IPS-20b (cell line): ENCODE measurements at regions not wholly inside any gene's neighbourhood (a gene's known extent, or its start where the extent isn't known, plus 50 kb on each side); places are given as distances from the start of the nearest gene placed in this dataset.

Experiments used
- H3K27ac ChIP-seq: one replicate; pipeline ENCODE4 v1.5.1; 2013; ENCODE audit warnings: low read length
- H3K27me3 ChIP-seq: 2 replicates; pipeline ENCODE4 v1.6.1; 2013; ENCODE audit warnings: mild to moderate bottlenecking, low read length, inconsistent platforms; ENCODE audit not compliant: insufficient read depth
- H3K36me3 ChIP-seq: 2 replicates; pipeline ENCODE4 v1.6.1; 2013; ENCODE audit warnings: low read depth, mild to moderate bottlenecking, inconsistent platforms, low read length, moderate library complexity; ENCODE audit not compliant: insufficient read depth
- H3K4me1 ChIP-seq: 2 replicates; pipeline ENCODE4 v1.6.1; 2013; ENCODE audit warnings: mild to moderate bottlenecking, control low read depth, inconsistent platforms, low read length, moderate library complexity; ENCODE audit not compliant: insufficient read depth
- H3K4me3 ChIP-seq: 2 replicates; pipeline ENCODE4 v1.5.1; 2013; ENCODE audit warnings: mild to moderate bottlenecking, low read length, inconsistent platforms
- H3K9ac ChIP-seq: 2 replicates; pipeline ENCODE4 v1.6.1; 2013; ENCODE audit warnings: low read depth, mild to moderate bottlenecking, inconsistent platforms, low read length, moderate library complexity
- H3K9me3 ChIP-seq: 2 replicates; pipeline ENCODE4 v1.6.1; 2013; ENCODE audit warnings: mild to moderate bottlenecking, low read depth, low read length, inconsistent platforms; ENCODE audit not compliant: insufficient read depth

GRCh38 chr16:54431997-54432896 lies 145.7 kb upstream of the IRX3 start:
- Histone ChIP-seq H3K27ac (no peak overlapping the region), H3K4me3 (no peak overlapping the region), H3K4me1 (peaks cover 6% of the 10 kb centered on the region; the same call in 1 of the 2 replicates)

GRCh38 chr16:54431041-54431996 lies 144.7 kb upstream of the IRX3 start:
- Histone ChIP-seq H3K9me3 (peaks cover 7% of the 10 kb centered on the region), H3K27me3 (peaks cover 58% of the 10 kb centered on the region), H3K9ac (no peak overlapping the region), H3K27ac (no peak overlapping the region), H3K36me3 (no peaks in the 10 kb centered on the region), H3K4me1 (peaks cover 6% of the 10 kb centered on the region; the same call in 1 of the 2 replicates), H3K4me3 (no peak overlapping the region)

More at GRCh38 chr16:54431997-54432896, 145.7 kb upstream of the IRX3 start:
- no peak overlapping the region for H3K9ac ChIP-seq
- H3K9me3 ChIP-seq, result peaks cover 7% of the 10 kb centered on the region
- H3K36me3 ChIP-seq, result no peaks in the 10 kb centered on the region
- H3K27me3 ChIP-seq, result peaks cover 54% of the 10 kb centered on the region

- H3K4me1 ChIP-seq, result peaks cover 6% of the 10 kb centered on the region; the same call in 1 of the 2 replicates
- no peaks in the 10 kb centered on the region for H3K36me3 ChIP-seq
- peaks cover 7% of the 10 kb centered on the region for H3K9me3 ChIP-seq
- H3K27me3 ChIP-seq, result peaks cover 65% of the 10 kb centered on the region
- H3K9ac ChIP-seq, result no peak overlapping the region
- no peak overlapping the region for H3K4me3 ChIP-seq
- no peak overlapping the region for H3K27ac ChIP-seq
Observed at GRCh38 chr16:54430491-54431030, 144.0 kb upstream of the IRX3 start.

- Histone ChIP-seq H3K9ac (no peak overlapping the region), H3K9me3 (peaks cover 7% of the 10 kb centered on the region), H3K36me3 (no peaks in the 10 kb centered on the region), H3K4me1 (peaks cover 6% of the 10 kb centered on the region; the same call in 1 of the 2 replicates), H3K4me3 (no peak overlapping the region), H3K27me3 (peaks cover 73% of the 10 kb centered on the region), H3K27ac (no peak overlapping the region)
Observed at GRCh38 chr16:54429029-54429428, 142.4 kb upstream of the IRX3 start.

GRCh38 chr16:54426553-54426849 lies 139.9 kb upstream of the IRX3 start:
- H3K9me3 ChIP-seq, result peaks cover 7% of the 10 kb centered on the region
- H3K27me3 ChIP-seq, result peaks cover 62% of the 10 kb centered on the region
- no peak overlapping the region for H3K9ac ChIP-seq
- H3K27ac ChIP-seq, result no peak overlapping the region
- no peak overlapping the region for H3K4me3 ChIP-seq
- H3K4me1 ChIP-seq, result peaks cover 6% of the 10 kb centered on the region; the same call in 1 of the 2 replicates
- H3K36me3 ChIP-seq, result no peaks in the 10 kb centered on the region

GRCh38 chr16:54425681-54426552 lies 139.3 kb upstream of the IRX3 start:
- Histone ChIP-seq H3K9me3 (peaks cover 7% of the 10 kb centered on the region), H3K4me1 (peaks cover 3% of the 10 kb centered on the region; the same call in 1 of the 2 replicates), H3K4me3 (no peak overlapping the region), H3K36me3 (no peaks in the 10 kb centered on the region), H3K27me3 (peaks cover 56% of the 10 kb centered on the region), H3K27ac (no peak overlapping the region), H3K9ac (no peak overlapping the region)

- H3K36me3 ChIP-seq, result no peaks in the 10 kb centered on the region
- H3K4me3 ChIP-seq, result no peak overlapping the region
- no peak overlapping the region for H3K9ac ChIP-seq
- H3K27me3 ChIP-seq, result peaks cover 47% of the 10 kb centered on the region
- no peak overlapping the region for H3K27ac ChIP-seq
- H3K4me1 ChIP-seq, result no peaks in the 10 kb centered on the region; the same call in 1 of the 2 replicates
- peaks cover 7% of the 10 kb centered on the region for H3K9me3 ChIP-seq
Observed at GRCh38 chr16:54425068-54425467, 138.5 kb upstream of the IRX3 start.

GRCh38 chr16:54424043-54424451 lies 137.5 kb upstream of the IRX3 start:
- Histone ChIP-seq H3K4me1 (no peaks in the 10 kb centered on the region), H3K9ac (no peak overlapping the region), H3K9me3 (no peaks in the 10 kb centered on the region), H3K27me3 (peaks cover 37% of the 10 kb centered on the region), H3K4me3 (no peak overlapping the region), H3K27ac (no peak overlapping the region), H3K36me3 (no peaks in the 10 kb centered on the region)

GRCh38 chr16:54422569-54422978 lies 136.0 kb upstream of the IRX3 start:
- no peaks in the 10 kb centered on the region for H3K36me3 ChIP-seq
- H3K9ac ChIP-seq, result no peak overlapping the region
- H3K9me3 ChIP-seq, result no peaks in the 10 kb centered on the region
- no peaks in the 10 kb centered on the region for H3K4me1 ChIP-seq
- H3K27ac ChIP-seq, result no peak overlapping the region
- H3K4me3 ChIP-seq, result no peak overlapping the region
- peaks cover 22% of the 10 kb centered on the region for H3K27me3 ChIP-seq

- H3K4me3 ChIP-seq, result no peak overlapping the region
- no peak overlapping the region for H3K9ac ChIP-seq
- no peaks in the 10 kb centered on the region for H3K36me3 ChIP-seq
- no peaks in the 10 kb centered on the region for H3K4me1 ChIP-seq
- H3K27me3 ChIP-seq, result peaks cover 19% of the 10 kb centered on the region
- no peak overlapping the region for H3K27ac ChIP-seq
- H3K9me3 ChIP-seq, result no peaks in the 10 kb centered on the region
Observed at GRCh38 chr16:54422159-54422558, 135.6 kb upstream of the IRX3 start.

GRCh38 chr16:54421220-54421619 lies 134.6 kb upstream of the IRX3 start:
- H3K9ac ChIP-seq, result no peak overlapping the region
- H3K4me1 ChIP-seq, result no peaks in the 10 kb centered on the region
- peaks cover 14% of the 10 kb centered on the region for H3K27me3 ChIP-seq
- H3K36me3 ChIP-seq, result no peaks in the 10 kb centered on the region
- no peak overlapping the region for H3K4me3 ChIP-seq
- no peaks in the 10 kb centered on the region for H3K9me3 ChIP-seq
- no peak overlapping the region for H3K27ac ChIP-seq
